Thyroid gland (tissue), 4 donors: ENCODE measurements at regions not wholly inside any gene's neighbourhood (a gene's known extent, or its start where the extent isn't known, plus 50 kb on each side); places are given as distances from the start of the nearest gene placed in this dataset.

Experiments
- POLR2A ChIP-seq, 2 donors: fragments of 450-650 bp; IDR thresholded peaks; one replicate each; pipeline ENCODE4 v1.6.1; 2017; ENCODE audit warnings: antibody characterized with exemption in 2 of 2, mild to moderate bottlenecking in 2 of 2, moderate library complexity in 1 of 2
- TF ChIP-seq, protein P1 (sequence below), 6 experiments: fragments of 200-600 bp in 3 of 6; fragments of 450-650 bp in 3 of 6; sonication (generic) in 3 of 6; IDR thresholded peaks; one replicate each; pipeline ENCODE4 v1.5.1; 2016 to 2019; ENCODE audit warnings: antibody characterized with exemption in 6 of 6, mild to moderate bottlenecking in 2 of 6, inconsistent platforms in 1 of 6, moderate library complexity in 1 of 6

DNA sequence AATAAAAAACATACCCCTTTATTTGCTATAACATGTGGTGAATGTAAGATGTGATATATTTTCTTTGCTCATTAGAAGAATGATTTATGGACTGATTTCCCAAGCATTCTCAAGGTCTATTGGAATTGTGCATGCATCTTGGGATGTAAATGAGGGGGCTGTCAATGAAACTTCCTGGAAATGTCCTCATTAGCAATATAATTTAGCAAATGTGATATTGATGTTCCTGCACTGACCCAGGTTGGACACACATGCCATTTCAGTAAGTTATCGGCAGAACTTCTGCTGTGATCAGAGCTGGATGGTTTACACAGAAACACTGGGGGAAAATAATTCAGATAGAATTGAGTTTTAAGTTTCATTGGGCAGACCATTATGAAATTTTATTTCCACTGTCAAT is 99.9 kb downstream of the ELOVL4 start:
- no peak for TF ChIP-seq POLR2A (IDR thresholded peaks at IDR 0.05)
- TF ChIP-seq, protein P1, sequence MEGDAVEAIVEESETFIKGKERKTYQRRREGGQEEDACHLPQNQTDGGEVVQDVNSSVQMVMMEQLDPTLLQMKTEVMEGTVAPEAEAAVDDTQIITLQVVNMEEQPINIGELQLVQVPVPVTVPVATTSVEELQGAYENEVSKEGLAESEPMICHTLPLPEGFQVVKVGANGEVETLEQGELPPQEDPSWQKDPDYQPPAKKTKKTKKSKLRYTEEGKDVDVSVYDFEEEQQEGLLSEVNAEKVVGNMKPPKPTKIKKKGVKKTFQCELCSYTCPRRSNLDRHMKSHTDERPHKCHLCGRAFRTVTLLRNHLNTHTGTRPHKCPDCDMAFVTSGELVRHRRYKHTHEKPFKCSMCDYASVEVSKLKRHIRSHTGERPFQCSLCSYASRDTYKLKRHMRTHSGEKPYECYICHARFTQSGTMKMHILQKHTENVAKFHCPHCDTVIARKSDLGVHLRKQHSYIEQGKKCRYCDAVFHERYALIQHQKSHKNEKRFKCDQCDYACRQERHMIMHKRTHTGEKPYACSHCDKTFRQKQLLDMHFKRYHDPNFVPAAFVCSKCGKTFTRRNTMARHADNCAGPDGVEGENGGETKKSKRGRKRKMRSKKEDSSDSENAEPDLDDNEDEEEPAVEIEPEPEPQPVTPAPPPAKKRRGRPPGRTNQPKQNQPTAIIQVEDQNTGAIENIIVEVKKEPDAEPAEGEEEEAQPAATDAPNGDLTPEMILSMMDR (IDR thresholded peaks at IDR 0.05), result no peak
